HG02610 (cell line): ENCODE measurements at regions not wholly inside any gene's neighbourhood (a gene's known extent, or its start where the extent isn't known, plus 50 kb on each side); places are given as distances from the start of the nearest gene placed in this dataset.
"Not testable (repeated sequence)": the region's sequence is repeated elsewhere in the genome, so short reads cannot be mapped to it uniquely, and the experiment has no call there.

ENCODE experiments used
- ATAC-seq: cut with Tn5 transposase; IDR thresholded peaks from one replicate; pipeline ENCODE4 v1.9.1; 2021; ENCODE audit warnings: mild to moderate bottlenecking, moderate library complexity; ENCODE audit not compliant: unreplicated experiment

DNA sequence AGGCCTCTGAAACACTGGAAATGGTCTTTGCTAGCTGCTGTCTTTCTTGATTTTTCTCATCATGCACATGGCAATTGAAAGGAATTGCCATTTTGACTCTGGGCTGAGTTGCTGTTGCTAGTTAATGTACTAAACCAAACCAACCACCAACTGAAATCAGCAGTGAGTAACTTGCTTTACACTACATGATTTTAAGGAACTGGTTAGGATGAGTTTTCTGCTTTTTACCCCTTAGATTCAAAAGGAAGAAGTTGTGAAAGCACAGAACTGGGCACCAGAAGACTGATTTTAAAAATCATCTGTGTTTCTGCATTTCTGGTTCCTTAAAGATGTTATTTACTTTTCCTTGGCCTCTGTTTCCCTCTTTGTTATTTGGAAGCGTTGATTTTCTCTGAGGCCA, 361.9 kb downstream of the HLX start:
- no peak for ATAC-seq

DNA sequence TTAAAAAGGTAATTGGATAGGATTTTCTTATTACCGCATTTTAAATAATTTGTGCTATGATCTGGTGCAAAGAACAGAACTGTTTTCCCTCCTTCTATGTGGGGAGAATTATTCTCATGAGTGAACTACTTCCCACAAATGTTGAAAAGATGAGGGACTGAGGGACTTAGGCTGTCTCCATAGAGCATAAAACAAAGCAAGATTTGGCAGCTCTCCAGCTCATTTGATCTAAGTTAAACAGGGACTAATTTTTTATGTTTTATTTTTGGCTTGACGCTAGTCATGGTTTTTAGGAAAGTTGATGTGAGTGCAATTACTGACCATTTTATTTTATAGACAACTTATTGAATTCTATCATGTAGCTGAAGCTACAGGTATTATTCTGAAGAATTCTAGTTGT, 362.3 kb downstream of the HLX start:
- ATAC-seq: no peak

DNA sequence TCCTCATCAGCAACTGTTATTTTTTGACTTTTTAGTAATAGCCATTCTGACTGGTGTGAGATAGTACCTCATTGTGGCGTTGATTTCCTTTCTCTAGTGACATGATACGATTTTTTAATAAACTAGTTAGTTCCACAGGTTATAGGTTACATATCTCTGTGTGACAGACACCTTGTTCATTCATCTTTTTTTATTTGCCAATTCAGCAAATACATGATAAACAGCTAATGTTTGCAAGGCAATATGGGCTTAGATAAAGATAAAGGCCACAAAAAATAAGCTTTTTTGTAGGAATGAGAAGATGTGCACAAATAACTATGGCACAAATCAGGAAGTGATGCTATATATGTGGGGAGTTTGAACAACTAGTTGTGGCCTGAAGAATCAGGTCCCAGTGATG, 366.8 kb downstream of the HLX start:
- ATAC-seq: no peak

DNA sequence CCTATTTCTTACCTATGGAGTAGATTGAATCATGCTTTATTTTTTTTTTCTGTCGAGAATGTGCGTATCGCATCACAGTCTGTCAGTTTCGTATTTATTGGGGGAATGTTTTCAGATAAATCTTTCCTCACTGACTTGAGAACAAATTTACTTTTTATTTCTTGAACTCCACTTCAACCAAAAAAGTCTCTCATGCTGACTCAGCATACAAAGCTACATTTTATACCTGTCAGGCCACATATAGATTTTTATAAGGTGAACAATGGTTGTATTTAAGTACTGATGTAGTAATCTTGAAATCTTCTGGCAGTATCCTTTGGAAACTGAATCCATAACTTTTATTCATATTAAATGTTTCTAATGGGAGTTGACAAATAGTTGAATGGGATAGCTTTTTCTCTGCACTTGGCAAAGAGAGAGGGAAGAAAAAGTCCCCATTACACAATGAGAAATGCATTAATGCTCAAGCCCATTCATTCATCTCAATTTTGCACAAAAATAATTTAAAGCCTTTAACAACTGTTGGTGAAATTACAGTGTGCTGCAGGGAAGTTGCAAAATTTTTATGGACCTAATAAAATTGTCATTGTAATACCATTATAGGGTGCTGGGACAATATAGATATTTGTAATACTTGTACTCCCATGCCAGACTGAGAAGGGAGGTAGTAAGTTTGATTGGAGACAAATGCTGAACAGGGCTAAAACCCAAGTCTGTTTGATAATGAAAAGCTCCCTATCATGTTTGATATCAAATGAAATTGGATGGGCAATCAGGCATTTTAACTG, 367.6 kb downstream of the HLX start:
- no peak for ATAC-seq

DNA sequence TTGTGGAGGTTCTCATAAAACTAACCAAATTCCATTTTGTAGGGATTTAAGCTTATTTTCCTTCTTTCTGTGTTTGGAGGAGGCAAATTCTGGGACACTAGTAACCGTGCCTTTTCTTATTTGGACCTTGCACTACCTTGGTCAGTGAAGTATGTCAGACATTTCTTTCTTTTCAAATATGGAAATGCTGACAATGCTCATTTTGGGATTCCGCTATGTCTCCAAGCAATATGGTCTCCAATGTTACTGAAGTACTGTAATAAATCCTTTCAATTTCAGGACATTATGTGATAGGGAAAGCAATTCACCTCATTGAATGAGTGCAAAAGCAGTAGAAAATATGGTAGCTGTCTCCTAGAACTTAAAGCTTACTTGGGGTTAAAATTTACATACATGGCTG, 372.3 kb downstream of the HLX start:
- no peak for ATAC-seq

DNA sequence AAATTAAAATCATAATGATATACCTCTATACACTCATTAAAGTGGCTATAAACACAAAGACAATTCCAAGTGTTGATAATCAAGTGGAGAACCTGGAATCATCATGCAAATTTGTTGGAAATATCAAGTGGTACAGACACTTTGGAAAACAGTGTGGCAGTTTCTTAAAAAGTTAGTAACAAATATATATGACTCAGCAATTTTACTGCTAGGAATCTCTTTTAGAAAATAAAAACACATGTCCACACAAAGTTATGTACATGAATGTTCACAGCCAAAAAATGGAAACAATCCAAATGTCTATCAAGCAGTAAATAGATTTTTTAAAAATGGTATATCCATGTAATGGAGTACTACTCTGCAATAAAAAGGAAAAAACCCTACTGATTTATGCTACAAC, 375.6 kb downstream of the HLX start:
- no peak for ATAC-seq

DNA sequence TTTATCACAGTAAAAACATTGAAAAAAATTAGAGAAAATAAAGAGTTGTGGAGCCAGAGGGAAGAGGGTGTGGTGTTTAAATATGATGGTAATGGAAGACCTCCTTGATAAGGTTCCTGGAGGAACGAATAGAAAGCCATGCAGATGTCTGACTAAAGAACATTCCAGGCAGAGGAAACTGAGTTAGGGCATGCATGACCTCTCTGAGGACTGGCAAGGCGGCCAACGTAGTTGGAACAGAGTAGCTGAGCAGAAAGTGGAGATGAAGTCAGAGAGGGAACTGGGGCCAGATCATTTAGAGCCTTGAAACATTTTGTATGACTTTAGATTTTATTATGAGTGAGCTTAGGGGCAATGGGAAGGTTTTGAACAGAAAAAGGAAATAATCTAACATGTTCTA, 377.5 kb downstream of the HLX start:
- no peak for ATAC-seq

DNA sequence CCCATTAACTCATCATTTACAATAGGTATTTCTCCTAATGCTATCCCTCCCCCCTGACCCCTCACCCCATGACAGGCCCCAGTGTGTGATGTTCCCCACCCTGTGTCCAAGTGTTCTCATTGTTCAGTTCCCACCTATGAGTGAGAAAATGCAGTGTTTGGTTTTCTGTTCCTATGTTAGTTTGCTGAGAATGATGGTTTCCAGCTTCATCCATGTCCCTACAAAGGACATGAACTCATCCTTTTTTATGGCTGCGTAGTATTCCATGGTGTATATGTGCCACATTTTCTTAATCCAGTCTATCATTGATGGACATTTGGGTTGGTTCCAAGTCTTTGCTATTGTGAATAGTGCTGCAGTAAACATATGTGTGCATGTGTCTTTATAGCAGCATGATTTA, 378.3 kb downstream of the HLX start:
- ATAC-seq: not testable (repeated sequence)

DNA sequence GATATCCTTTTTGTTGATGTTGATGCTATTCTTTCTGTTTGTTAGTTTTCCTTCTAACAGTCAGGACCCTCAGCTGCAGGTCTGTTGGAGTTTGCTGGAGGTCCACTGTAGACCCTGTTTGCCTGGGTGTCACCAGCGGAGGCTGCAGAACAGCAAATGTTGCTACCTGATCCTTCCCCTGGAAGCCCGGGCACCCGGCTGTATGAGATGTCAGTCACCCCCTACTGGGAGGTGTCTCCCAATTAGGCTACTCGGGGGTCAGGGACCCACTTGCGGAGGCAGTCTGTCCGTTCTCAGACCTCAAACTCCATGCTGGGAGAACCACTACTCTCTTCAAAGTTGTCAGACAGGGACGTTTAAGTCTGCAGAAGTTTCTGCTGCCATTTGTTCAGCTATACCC, 383.4 kb downstream of the HLX start:
- ATAC-seq: not testable (repeated sequence)

DNA sequence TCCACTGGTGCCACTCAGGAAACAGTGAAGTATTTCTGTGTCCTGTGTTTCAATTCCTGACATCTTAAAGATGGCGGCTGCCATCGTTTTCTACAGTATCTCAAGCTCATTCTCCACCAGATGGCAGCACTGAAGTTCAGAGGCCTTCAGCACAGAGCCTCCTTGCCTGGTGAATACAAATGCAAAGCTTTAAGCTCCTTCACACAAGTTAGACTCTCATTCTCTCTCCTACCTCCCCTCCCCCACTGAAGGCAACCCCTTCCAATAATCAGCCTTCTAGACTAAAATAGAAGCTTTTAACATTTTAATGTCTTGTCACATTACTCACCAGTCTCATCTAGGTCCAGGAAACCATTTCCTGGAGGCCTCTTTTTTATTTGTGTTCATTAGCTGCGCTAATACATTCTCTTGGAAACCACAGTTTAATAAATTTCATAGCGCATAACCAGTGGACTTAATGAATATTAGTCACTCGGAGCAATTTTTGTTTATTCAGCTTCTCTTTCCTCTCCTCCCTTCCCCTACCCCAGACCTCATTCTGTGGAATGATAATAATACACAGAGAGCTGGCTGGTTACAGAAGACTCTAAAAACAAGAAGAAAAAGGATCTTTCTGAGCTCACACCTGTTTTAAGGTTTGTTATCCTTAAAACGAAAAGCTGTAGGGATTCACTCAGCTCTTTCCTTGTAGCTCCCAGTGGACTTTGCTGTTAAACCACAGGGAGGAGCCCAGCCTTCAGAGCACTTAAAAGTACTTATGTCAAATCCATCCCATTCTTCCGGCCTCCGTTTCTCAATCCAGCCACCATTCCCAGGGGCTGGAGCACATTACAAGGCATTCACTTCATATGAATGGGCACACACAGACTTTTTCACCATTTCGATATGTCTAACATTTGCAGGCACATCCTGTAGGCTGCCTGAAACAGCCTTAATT, 384.9 kb downstream of the HLX start:
- ATAC-seq: peak; percentile 72

DNA sequence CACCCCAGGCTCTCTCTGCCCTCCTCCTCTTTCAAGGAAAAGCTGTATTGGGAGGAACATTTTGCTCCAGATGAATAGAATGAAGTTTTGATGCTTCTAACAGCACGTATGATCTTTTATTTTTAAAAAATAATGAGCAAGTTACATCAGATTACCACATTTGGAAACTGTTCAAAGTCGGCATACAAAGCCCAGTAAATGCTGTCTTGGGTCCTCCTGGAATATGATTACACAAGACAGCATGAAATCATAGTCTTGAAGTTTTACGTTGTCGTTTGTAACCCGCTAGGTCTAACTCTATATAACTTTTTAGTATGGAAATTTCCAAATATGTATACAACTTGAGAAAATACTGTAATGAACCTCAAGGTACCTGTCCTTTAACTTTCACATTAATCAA, 385.6 kb downstream of the HLX start:
- no peak for ATAC-seq

DNA sequence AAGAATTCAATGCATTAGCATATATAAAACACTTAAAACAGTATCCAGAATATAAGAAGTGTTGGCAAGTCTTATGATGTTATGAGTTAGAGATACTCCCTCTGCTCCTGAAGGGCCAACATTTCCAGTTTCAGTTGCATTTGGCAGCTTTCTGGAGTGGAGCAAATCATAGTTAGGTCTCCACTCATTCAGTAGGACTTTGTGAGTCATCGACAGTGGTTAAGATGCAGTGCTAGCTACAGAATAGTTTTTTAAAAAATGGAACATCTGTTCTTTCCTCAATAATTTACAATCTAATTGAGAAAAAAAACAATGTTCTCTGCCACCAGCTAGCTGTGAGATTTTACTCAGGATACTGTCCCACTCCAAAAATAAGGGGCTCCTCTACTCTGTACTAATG, 389.1 kb downstream of the HLX start:
- ATAC-seq: no peak

DNA sequence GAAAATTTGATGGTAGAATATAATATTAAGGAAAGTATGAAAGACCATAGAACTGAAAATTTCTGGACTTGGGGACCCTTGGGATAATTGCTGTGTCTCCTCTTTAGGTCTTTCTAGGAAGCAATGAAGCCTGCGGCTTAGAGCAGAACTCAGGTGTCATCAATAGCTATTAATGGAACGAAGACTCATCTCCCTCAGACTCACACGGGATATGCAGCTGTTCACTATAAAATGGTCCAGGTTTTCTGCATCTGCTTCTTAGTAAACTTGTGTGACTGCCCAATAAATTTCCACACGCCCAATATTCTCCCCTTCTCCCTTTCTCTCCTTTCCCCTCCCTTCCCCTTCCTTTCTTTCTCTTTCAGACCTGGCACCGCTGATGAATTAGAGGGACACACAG, 392.5 kb downstream of the HLX start:
- ATAC-seq: no peak

DNA sequence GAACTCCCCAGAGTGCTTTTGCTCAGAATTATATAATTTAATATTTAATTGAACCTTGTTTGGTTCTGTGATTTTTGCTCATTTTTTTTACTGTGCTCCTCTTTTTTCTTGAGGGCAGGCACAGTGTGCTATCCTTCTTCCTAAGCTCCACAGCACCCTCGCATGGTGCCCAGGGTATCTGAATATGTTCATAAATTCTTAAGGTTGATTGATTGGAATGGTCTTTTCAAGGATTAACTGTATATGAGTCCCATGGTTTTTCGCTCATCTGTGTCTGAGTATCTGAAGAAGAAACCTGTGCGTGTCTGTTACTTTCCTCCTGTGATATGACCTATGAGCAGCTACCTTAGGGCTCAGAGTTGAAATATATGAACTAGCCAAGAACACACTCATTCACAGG, 393.7 kb downstream of the HLX start:
- ATAC-seq: no peak

DNA sequence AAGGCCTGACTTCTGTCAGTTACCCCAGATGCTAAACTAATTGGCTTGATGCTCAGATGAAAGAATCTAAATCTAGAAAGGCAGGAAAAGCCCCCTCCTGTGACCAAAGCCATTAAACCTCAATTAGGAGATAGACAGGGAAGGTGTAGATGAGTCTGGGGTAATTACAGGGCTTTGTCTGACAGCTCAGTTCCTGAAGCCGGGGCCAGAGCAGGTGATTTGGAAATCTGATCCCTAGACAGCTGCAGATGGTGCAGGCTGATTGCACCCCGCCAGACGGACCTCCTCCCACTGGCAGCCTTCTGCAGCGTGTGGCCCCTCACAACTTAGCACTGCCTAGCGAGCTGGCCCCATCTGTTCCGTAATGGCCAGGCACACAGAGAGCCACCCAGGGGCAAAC, 395.1 kb downstream of the HLX start:
- no peak for ATAC-seq

DNA sequence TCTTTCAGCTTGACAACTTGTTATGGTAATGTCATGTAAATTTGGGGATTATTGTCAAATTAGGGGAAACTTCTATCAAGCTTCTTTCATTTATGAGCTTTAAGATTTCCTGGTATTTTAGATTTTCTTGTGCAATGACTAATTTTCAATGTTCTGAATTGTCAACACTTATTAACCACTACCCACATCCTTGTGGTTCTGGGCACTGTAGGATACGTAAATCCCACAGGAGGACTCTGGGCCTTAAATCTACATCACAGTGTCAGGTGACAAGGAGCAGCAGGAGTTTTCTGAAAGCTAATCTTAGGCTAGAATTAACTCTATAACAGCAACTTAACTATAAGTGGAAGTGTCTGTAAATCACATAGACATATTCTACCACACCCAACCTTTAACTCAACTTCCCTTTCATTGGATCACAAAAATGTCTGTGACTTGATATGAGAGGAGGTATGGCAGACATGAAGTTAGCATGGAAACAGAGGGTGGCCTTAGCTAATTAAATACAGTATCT, 397.7 kb downstream of the HLX start:
- ATAC-seq: no peak

DNA sequence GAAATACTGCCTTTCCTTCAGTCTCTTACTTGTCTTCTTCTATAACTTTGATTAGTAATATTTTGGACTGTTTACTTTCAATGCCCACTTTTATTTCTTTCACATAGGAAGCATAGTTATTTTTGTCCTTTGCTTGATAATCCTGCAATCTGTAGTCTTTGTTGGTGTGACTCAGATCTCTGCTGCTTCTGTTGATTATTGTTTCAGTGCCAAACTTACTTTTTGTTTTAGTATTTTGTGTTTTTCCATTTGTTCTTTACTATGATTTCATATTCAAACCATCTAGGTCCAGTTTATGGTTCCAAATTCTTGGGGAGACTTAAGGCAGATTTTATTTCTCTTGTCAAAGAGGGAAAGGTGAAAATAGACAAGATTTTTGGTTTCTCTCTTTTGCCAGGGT, 399.9 kb downstream of the HLX start:
- ATAC-seq: no peak

DNA sequence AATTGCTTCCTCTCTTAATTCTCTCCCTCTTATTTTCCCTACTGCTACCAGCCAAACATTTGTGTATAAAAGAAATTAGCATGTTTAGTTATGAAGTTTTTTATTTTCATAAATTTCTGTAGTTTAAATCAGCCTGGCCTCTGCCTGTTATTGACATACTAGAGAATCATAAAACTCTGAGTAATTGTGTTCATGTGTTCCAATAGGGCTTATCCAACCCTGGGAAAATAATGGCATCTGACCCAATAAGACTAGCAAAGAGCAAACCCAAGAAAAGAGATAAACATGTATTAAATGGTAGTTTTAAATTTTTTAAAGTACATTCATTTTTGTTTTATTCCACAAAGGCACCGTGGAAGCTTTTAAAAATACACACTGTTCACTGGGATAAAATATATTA, 404.3 kb downstream of the HLX start:
- ATAC-seq: no peak

DNA sequence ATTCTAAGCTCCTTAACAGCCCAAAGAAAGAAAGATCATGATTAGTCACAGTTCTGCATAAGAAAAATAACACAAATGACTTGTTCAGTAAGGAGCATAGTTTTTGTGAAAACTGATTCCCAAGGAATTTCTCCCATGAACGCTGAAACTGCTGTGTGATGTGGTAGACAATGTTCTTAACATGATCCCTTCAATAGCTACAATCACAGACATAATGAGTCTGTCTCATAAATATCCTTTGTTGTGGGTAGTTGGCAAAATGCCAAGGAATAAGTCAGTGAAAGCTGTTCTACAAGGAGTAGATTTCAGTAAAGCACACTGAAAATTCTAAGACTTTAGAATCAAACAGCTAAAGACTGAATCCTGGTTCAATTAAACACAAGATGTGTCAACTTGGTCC, 404.8 kb downstream of the HLX start:
- ATAC-seq: no peak

DNA sequence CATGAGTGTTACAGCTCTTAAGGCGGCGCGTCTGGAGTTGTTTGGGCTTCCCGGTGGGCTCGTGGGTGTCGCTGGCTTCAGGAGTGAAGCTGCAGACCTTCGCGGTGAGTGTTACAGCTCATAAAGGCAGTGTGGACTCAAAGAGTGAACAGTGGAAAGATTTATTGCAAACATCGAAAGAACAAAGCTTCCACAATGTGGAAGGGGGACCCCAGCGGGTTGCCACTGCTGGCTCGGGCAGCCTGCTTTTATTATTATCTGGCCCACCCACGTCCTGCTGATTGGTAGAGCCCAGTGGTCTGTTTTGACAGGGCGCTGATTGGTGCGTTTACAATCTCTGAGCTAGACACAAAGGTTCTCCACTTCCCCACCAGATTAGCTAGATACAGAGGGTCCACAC, 405.7 kb downstream of the HLX start:
- not testable (repeated sequence) for ATAC-seq

DNA sequence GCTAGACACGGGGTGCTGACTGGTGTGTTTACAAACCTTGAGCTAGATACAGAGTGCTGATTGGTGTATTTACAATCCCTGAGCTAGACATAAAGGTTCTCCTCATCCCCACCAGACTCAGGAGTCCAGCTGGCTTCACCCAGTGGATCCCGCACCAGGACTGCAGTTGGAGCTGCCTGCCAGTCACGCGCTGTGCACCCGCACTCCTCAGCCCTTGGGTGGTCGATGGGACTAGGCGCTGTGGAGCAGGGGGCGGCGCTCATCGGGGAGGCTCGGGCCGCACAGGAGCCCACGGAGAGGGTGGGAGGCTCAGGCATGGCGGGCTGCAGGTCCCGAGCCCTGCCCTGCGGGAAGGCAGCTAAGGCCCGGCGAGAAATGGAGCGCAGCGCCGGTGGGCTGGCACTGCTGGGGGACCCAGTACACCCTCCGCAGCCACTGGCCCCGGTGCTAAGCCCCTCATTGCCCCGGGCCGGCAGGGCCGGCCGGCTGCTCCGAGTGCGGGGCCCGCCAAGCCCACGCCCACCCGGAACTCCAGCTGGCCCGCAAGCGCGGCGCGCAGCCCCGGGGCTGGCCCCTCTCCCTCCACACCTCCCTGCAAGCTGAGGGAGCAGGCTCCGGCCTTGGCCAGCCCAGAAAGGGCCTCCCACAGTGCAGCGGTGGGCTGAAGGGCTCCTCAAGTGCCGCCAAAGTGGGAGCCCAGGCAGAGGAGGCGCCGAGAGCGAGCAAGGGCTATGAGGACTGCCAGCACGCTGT, 406.4 kb downstream of the HLX start:
- not testable (repeated sequence) for ATAC-seq
